K562 (cell line): ENCODE measurements at regions not wholly inside any gene's neighbourhood (a gene's known extent, or its start where the extent isn't known, plus 50 kb on each side); places are given as distances from the start of the nearest gene placed in this dataset.

Source experiments
- CHD4 ChIP-seq: fragments of 200-600 bp; sonication (generic); IDR thresholded peaks from 3 replicates; pipeline ENCODE4 v1.6.1; 2012; ENCODE audit warnings: low read depth, mild to moderate bottlenecking, mixed read lengths, low read length, inconsistent platforms; ENCODE audit not compliant: insufficient read depth, insufficient replicate concordance, poor library complexity, severe bottlenecking
- DIDO1 ChIP-seq: fragments of 450-650 bp; IDR thresholded peaks from 2 replicates; pipeline ENCODE4 v1.6.1; 2016; ENCODE audit warnings: low read depth, missing biosample characterization, missing genetic modification characterization
- HIVEP1 ChIP-seq: fragments of 250-450 bp; sonication (Bioruptor Pico); IDR thresholded peaks from 2 replicates; pipeline ENCODE4 v1.4.0; 2020; ENCODE audit warnings: mild to moderate bottlenecking
- HNRNPL ChIP-seq: fragments of 200-400 bp; formaldehyde crosslinking; IDR thresholded peaks from 2 replicates; pipeline ENCODE4 v1.6.1; 2017; ENCODE audit warnings: low read depth, mild to moderate bottlenecking, low read length
- MYNN ChIP-seq, 2 experiments: sonication (generic); formaldehyde crosslinking in 1 of 2; IDR thresholded peaks; 2 replicates each; pipeline versions ENCODE4 v1.5.0 to v1.6.1; 2016 to 2020; ENCODE audit warnings: antibody characterized with exemption in 1 of 2, missing genetic modification reagents in 1 of 2
- NBN ChIP-seq: fragments of 450-650 bp; IDR thresholded peaks from 2 replicates; pipeline ENCODE4 v1.6.1; 2016; ENCODE audit warnings: low read depth, mild to moderate bottlenecking
- NR4A1 ChIP-seq, 2 experiments: fragments of 250-450 bp in 1 of 2; fragments of 450-650 bp in 1 of 2; sonication (Bioruptor Pico) in 1 of 2; IDR thresholded peaks; 2 replicates each; pipeline versions ENCODE4 v1.4.0 to v1.6.1; 2016 to 2020; ENCODE audit warnings: mild to moderate bottlenecking in 2 of 2, missing compliant biosample characterization in 1 of 2, missing genetic modification characterization in 1 of 2, moderate library complexity in 1 of 2
- OTX1 ChIP-seq: fragments of 450-650 bp; formaldehyde crosslinking; IDR thresholded peaks from 2 replicates; pipeline ENCODE4 v1.4.0; 2022; ENCODE audit warnings: mild to moderate bottlenecking
- PML ChIP-seq: IDR thresholded peaks from 2 replicates; pipeline ENCODE4 v1.6.1; 2012; ENCODE audit warnings: low read length, inconsistent platforms
- SMARCA4 ChIP-seq: fragments of 450-650 bp; IDR thresholded peaks from 2 replicates; pipeline ENCODE4 v1.6.1; 2016
- SRSF3 ChIP-seq: fragments of 200-400 bp; formaldehyde crosslinking; IDR thresholded peaks from 2 replicates; pipeline ENCODE4 v1.6.1; 2016; ENCODE audit warnings: mild to moderate bottlenecking, low read length, moderate library complexity; ENCODE audit not compliant: insufficient read depth
- STAT6 ChIP-seq: sonication (generic); formaldehyde crosslinking; IDR thresholded peaks from 2 replicates; pipeline ENCODE4 v1.8.1; 2023; ENCODE audit warnings: mild to moderate bottlenecking, missing genetic modification reagents
- TBP ChIP-seq: optimal IDR thresholded peaks from 2 replicates; pipeline ENCODE3; 2011; ENCODE audit warnings: low read depth, low read length, improper control_type of control experiment
- TCF15 ChIP-seq: fragments of 250-450 bp; sonication (Bioruptor Pico); IDR thresholded peaks from 2 replicates; pipeline ENCODE4 v1.8.0; 2022; ENCODE audit warnings: moderate library complexity, mild to moderate bottlenecking, inconsistent platforms
- TCF3 ChIP-seq: sonication (generic); formaldehyde crosslinking; IDR thresholded peaks from 2 replicates; pipeline ENCODE4 v1.4.0; 2020; ENCODE audit warnings: mild to moderate bottlenecking, missing genetic modification reagents
- TFAM ChIP-seq: fragments of 250-450 bp; sonication (Bioruptor Pico); conservative IDR thresholded peaks from 2 replicates; pipeline ENCODE4 v1.5.0; 2021; ENCODE audit warnings: mild to moderate bottlenecking, moderate library complexity
- TGIF2 ChIP-seq: sonication (generic); formaldehyde crosslinking; IDR thresholded peaks from 2 replicates; pipeline ENCODE4 v1.8.1; 2022; ENCODE audit warnings: mild to moderate bottlenecking, missing genetic modification reagents, moderate library complexity
- TRIM28 ChIP-seq: fragments of 450-650 bp; IDR thresholded peaks from 2 replicates; pipeline ENCODE4 v1.6.1; 2017
- ZBTB11 ChIP-seq, 3 experiments: fragments of 200-800 bp in 1 of 3; fragments of 250-450 bp in 1 of 3; fragments of 450-650 bp in 1 of 3; sonication (Bioruptor Pico) in 1 of 3; sonication (Bioruptor generic) in 1 of 3; formaldehyde crosslinking in 1 of 3; IDR thresholded peaks; 2 replicates each; pipeline versions ENCODE4 v1.6.1 to v1.8.0; 2016 to 2022; ENCODE audit warnings: mild to moderate bottlenecking in 2 of 3, missing genetic modification characterization in 2 of 3, missing compliant biosample characterization in 1 of 3, moderate library complexity in 1 of 3
- ZNF12 ChIP-seq: sonication (generic); formaldehyde crosslinking; IDR thresholded peaks from 2 replicates; pipeline ENCODE4 v1.4.0; 2020; ENCODE audit warnings: mild to moderate bottlenecking, missing genetic modification reagents
- ZNF184 ChIP-seq: sonication (generic); formaldehyde crosslinking; IDR thresholded peaks from 2 replicates; pipeline ENCODE4 v1.5.0; 2020; ENCODE audit warnings: missing genetic modification reagents
- ZNF778 ChIP-seq: fragments of 450-650 bp; formaldehyde crosslinking; IDR thresholded peaks from 2 replicates; pipeline ENCODE4 v1.4.0; 2020; ENCODE audit warnings: mild to moderate bottlenecking, moderate library complexity

- TF ChIP-seq STAT6 (CRISPR knock-in tag) (no peak), TCF15 (CRISPR knock-in tag) (no peak), DIDO1 (tag) (peak; percentile 55; the same call in 1 of the 2 replicates), ZBTB11 (CRISPR knock-in tag; IDR thresholded peaks at IDR 0.05) (peak in 1 of 3 experiments; percentile 52; a peak in 1 of 6 replicates), TBP (peak; percentile 81), ZNF12 (no peak), ZNF184 (no peak), NBN (peak; percentile 74), TRIM28 (no peak; the same call in 1 of the 2 replicates), CHD4 (no peak), SMARCA4 (peak; percentile 97), TFAM (CRISPR knock-in tag) (no peak), NR4A1 (CRISPR knock-in tag; IDR thresholded peaks at IDR 0.05) (peak; percentile 42; the same call in 1 of the 2 replicates), NR4A1 (tag; IDR thresholded peaks at IDR 0.05) (peak; percentile 72), PML (no peak), ZNF778 (CRISPR knock-in tag) (no peak), HNRNPL (peak; percentile 43; the same call in 1 of the 2 replicates), MYNN (IDR thresholded peaks at IDR 0.05) (peak; percentile 75), MYNN (CRISPR knock-in tag; IDR thresholded peaks at IDR 0.05) (no peak), HIVEP1 (CRISPR knock-in tag) (no peak), TCF3 (peak; percentile 57), TGIF2 (no peak), OTX1 (CRISPR knock-in tag) (peak; percentile 76), SRSF3 (no peak)
Observed at GRCh38 chr2:111698743-111699554, 185.0 kb downstream of the ANAPC1 start (continued).
